A673 (cell line): ENCODE measurements at regions not wholly inside any gene's neighbourhood (a gene's known extent, or its start where the extent isn't known, plus 50 kb on each side); places are given as distances from the start of the nearest gene placed in this dataset.

Source experiments
- BruUV-seq: library from RNA; stranded (reverse); fragments of 400-500 nt; replicated peaks from 2 replicates; lab custom pipeline; 2021; lab: Mats Ljungman, UMichigan
- CTCF ChIA-PET: fragments of 300-600 bp; sonication (Branson Sonifier 250); formaldehyde crosslinking; loops from one replicate; lab custom pipeline; 2022; ENCODE audit warnings: antibody characterized with exemption; lab: Charles Lee
- POLR2A ChIA-PET: fragments of 300-600 bp; sonication (Branson Sonifier 250); formaldehyde crosslinking; loops from one replicate; lab custom pipeline; 2022; ENCODE audit warnings: antibody characterized with exemption; ENCODE audit not compliant: low non-redundant PET; lab: Charles Lee
- DNase-seq: peaks from one replicate; pipeline ENCODE4 v3.0.0-alpha.2; 2015; ENCODE audit warnings: low spot score
- H3K27ac ChIP-seq: fragments of 200-600 bp; sonication (generic); 2 replicates; pipeline ENCODE4 v1.5.1; 2016; ENCODE audit warnings: mixed run types, low read depth, mild to moderate bottlenecking, mixed read lengths, antibody characterized with exemption, low read length; ENCODE audit not compliant: poor library complexity, severe bottlenecking
- H3K27me3 ChIP-seq: fragments of 200-600 bp; sonication (generic); replicated peaks from 2 replicates; pipeline ENCODE4 v1.6.1; 2017; ENCODE audit warnings: mixed run types, low read depth, mild to moderate bottlenecking, mixed read lengths, antibody characterized with exemption, low read length; ENCODE audit not compliant: insufficient read depth, poor library complexity
- H3K36me3 ChIP-seq: fragments of 200-600 bp; sonication (generic); 2 replicates; pipeline ENCODE4 v1.6.1; 2016; ENCODE audit warnings: mixed run types, mild to moderate bottlenecking, mixed read lengths, antibody characterized with exemption, low read length; ENCODE audit not compliant: insufficient read depth, poor library complexity, severe bottlenecking
- H3K4me1 ChIP-seq: fragments of 200-600 bp; sonication (generic); 2 replicates; pipeline ENCODE4 v1.6.1; 2017; ENCODE audit warnings: mixed run types, mild to moderate bottlenecking, mixed read lengths, antibody characterized with exemption, low read length; ENCODE audit not compliant: insufficient read depth, poor library complexity, severe bottlenecking
- H3K4me3 ChIP-seq: fragments of 200-600 bp; sonication (generic); 2 replicates; pipeline ENCODE4 v1.5.1; 2016; ENCODE audit warnings: low read depth, mixed run types, mild to moderate bottlenecking, mixed read lengths, low read length; ENCODE audit not compliant: poor library complexity, severe bottlenecking
- H3K9me3 ChIP-seq: fragments of 200-600 bp; sonication (generic); 2 replicates; pipeline ENCODE4 v1.6.1; 2016; ENCODE audit warnings: mixed run types, low read depth, mild to moderate bottlenecking, mixed read lengths, antibody characterized with exemption, low read length; ENCODE audit not compliant: poor library complexity, severe bottlenecking
- CTCF ChIP-seq: fragments of 300-800, 200-600 bp; sonication (generic); conservative IDR thresholded peaks from 2 replicates; pipeline ENCODE4 v1.5.1; 2017; ENCODE audit warnings: low read depth, mild to moderate bottlenecking, antibody characterized with exemption, low read length, moderate library complexity, mixed read lengths
- EZH2 ChIP-seq: fragments of 200-600 bp; sonication (generic); IDR thresholded peaks from 2 replicates; pipeline ENCODE4 v1.6.1; 2017; ENCODE audit warnings: borderline replicate concordance, low read depth, mild to moderate bottlenecking, mixed read lengths, antibody characterized with exemption, low read length; ENCODE audit not compliant: poor library complexity, severe bottlenecking
- intact Hi-C: fragments of 100-400 bp; cut with micrococcal nuclease; formaldehyde crosslinking; loops from one replicate; pipeline ENCODE4 v1.10.0; 2022; ENCODE audit not compliant: unreplicated experiment

GRCh38 chr11:119952441-119952840 lies 185.5 kb downstream of the TRIM29 start:
- no peak for DNase-seq
- ChIA-PET POLR2A (no interaction called here), CTCF (no interaction called here)
- Histone ChIP-seq H3K36me3 (no peaks in the 10 kb centered on the region), H3K27me3 (peaks cover 39% of the 10 kb centered on the region), H3K4me3 (no peak overlapping the region), H3K27ac (no peak overlapping the region), H3K4me1 (no peaks in the 10 kb centered on the region), H3K9me3 (no peaks in the 10 kb centered on the region)
- intact Hi-C loops, result no loop called here
- no peak for TF ChIP-seq EZH2
- TF ChIP-seq CTCF, result no peak
- BruUV-seq, result no TSS peak

- H3K27me3 ChIP-seq, result peaks cover 5% of the 10 kb centered on the region
- ChIA-PET CTCF (no interaction called here), POLR2A (no interaction called here)
- no peak overlapping the region for H3K27ac ChIP-seq
- no peak for DNase-seq
- H3K9me3 ChIP-seq, result no peaks in the 10 kb centered on the region
- BruUV-seq, result no TSS peak
- intact Hi-C loops, result no loop called here
- no peaks in the 10 kb centered on the region for H3K36me3 ChIP-seq
- TF ChIP-seq EZH2 (no peak), CTCF (no peak)
- no peak overlapping the region for H3K4me3 ChIP-seq
- H3K4me1 ChIP-seq, result no peaks in the 10 kb centered on the region
These were observed 194.6 kb downstream of the TRIM29 start for GRCh38 chr11:119943298-119943655.

DNA sequence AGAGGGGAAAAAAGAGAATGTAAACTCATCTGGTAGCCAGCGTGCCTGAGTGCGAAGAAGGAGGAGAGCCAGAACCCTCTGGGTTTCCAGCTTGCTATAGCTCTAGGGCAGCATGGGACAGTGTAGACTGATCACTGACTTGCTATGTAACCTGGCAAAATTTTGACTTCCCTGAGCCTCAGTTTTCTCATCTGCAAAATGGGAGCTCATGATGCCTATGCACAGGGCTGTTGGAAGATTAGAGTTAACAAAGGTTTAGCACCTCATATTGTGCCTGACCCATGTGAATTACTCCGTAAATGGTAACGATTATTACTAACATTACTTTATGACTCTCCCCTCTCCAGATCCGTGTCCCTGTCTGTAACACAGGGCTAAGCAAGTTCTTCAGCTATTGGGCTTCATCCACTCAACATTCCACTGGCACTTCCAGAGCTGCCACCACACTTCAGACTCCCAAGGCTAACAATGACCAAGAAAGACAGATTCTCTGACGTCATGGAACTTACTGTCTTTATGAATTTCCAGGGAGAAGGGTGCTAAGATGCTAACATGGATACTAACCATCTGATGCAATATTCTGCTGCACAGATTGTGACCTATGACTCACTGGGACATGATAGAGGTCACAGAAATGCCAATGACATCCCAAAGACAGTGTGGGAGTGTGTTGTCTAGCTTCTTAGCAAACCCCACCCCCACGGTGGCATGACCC lies 195.2 kb downstream of the TRIM29 start:
- H3K27ac ChIP-seq, result no peak overlapping the region

More for the DNA sequence above, 195.2 kb downstream of the TRIM29 start:
- intact Hi-C loops, result no loop called here
- TF ChIP-seq CTCF (no peak), EZH2 (no peak)
- peaks cover 3% of the 10 kb centered on the region for H3K27me3 ChIP-seq
- ChIA-PET CTCF (no interaction called here), POLR2A (interaction anchor here (0.6 kb wide), 1 partner anchor 1790 kb away, joined by 3 read pairs; the partner anchor contains the start of gene SCN4B)
- DNase-seq, result no peak
- no peaks in the 10 kb centered on the region for H3K9me3 ChIP-seq
- no peaks in the 10 kb centered on the region for H3K4me1 ChIP-seq
- BruUV-seq, result no TSS peak
- H3K36me3 ChIP-seq, result no peaks in the 10 kb centered on the region
- H3K4me3 ChIP-seq, result no peak overlapping the region
